Neural progenitor cell (in vitro differentiated cells): ENCODE measurements at regions not wholly inside any gene's neighbourhood (a gene's known extent, or its start where the extent isn't known, plus 50 kb on each side); places are given as distances from the start of the nearest gene placed in this dataset.
A peak's percentile ranks its signal among the peaks of the same experiment; 100 is the strongest.

ENCODE experiments used
- DNase-seq: peaks from one replicate; pipeline ENCODE4 v3.0.0-alpha.2; 2016; ENCODE audit warnings: low spot score
- H2AFZ ChIP-seq: fragments of 200-600 bp; sonication (generic); replicated peaks from 2 replicates; pipeline ENCODE4 v1.6.1; 2016; ENCODE audit warnings: antibody characterized with exemption
- H3F3A ChIP-seq: fragments of 200-600 bp; sonication (generic); 2 replicates; pipeline ENCODE4 v1.6.1; 2016; ENCODE audit warnings: antibody characterized with exemption, low read depth
- H3K27ac ChIP-seq: fragments of 200-600 bp; sonication (generic); 2 replicates; pipeline ENCODE4 v1.5.1; 2016; ENCODE audit warnings: mild to moderate bottlenecking
- H3K27me3 ChIP-seq: fragments of 200-600 bp; sonication (generic); 2 replicates; pipeline ENCODE4 v1.6.1; 2016; ENCODE audit warnings: mild to moderate bottlenecking, moderate library complexity
- H3K36me3 ChIP-seq: fragments of 200-600 bp; sonication (generic); 2 replicates; pipeline ENCODE4 v1.5.1; 2016
- H3K4me1 ChIP-seq: fragments of 200-600 bp; sonication (generic); 2 replicates; pipeline ENCODE4 v1.6.1; 2016; ENCODE audit warnings: mixed run types
- H3K4me2 ChIP-seq: fragments of 200-600 bp; sonication (generic); 2 replicates; pipeline ENCODE4 v1.6.1; 2016
- H3K4me3 ChIP-seq: fragments of 200-600 bp; sonication (generic); 2 replicates; pipeline ENCODE4 v1.5.1; 2016
- H3K79me2 ChIP-seq: fragments of 200-600 bp; sonication (generic); 2 replicates; pipeline ENCODE4 v1.6.1; 2016; ENCODE audit warnings: low read depth
- H3K9ac ChIP-seq: fragments of 200-600 bp; sonication (generic); 2 replicates; pipeline ENCODE4 v1.6.1; 2016
- H3K9me3 ChIP-seq: fragments of 200-600 bp; sonication (generic); 2 replicates; pipeline ENCODE4 v1.5.1; 2016; ENCODE audit warnings: low read depth
- H4K20me1 ChIP-seq: fragments of 200-600 bp; sonication (generic); 2 replicates; pipeline ENCODE4 v1.6.1; 2016; ENCODE audit warnings: low read depth
- H3K27ac Mint-ChIP-seq: 3 replicates; pipeline ENCODE4 v1.8.0; 2021; ENCODE audit warnings: mixed read lengths
- H3K27me3 Mint-ChIP-seq: 2 replicates; pipeline ENCODE4 v1.8.0; 2022; ENCODE audit warnings: low read depth, mild to moderate bottlenecking, inconsistent platforms, moderate library complexity, mixed read lengths; ENCODE audit not compliant: insufficient read depth
- H3K36me3 Mint-ChIP-seq: 3 replicates; pipeline ENCODE4 v1.8.0; 2021; ENCODE audit warnings: mixed read lengths
- H3K4me1 Mint-ChIP-seq: 3 replicates; pipeline ENCODE4 v1.8.0; 2021; ENCODE audit warnings: mixed read lengths
- H3K4me3 Mint-ChIP-seq: 3 replicates; pipeline ENCODE4 v1.8.0; 2021; ENCODE audit warnings: mild to moderate bottlenecking, moderate library complexity, mixed read lengths
- H3K9me3 Mint-ChIP-seq: 3 replicates; pipeline ENCODE4 v1.8.0; 2020; ENCODE audit warnings: mixed read lengths
- EZH2 ChIP-seq: fragments of 200-600 bp; sonication (generic); IDR thresholded peaks from 2 replicates; pipeline ENCODE4 v1.6.1; 2017; ENCODE audit warnings: antibody characterized with exemption, mild to moderate bottlenecking, moderate library complexity
- EZH2phosphoT487 ChIP-seq: fragments of 200-600 bp; sonication (generic); IDR thresholded peaks from 2 replicates; pipeline ENCODE4 v1.6.1; 2017; ENCODE audit warnings: antibody characterized with exemption
- TF ChIP-seq, protein P1 (sequence below): fragments of 200-600 bp; sonication (generic); IDR thresholded peaks from 2 replicates; pipeline ENCODE4 v1.5.1; 2017; ENCODE audit warnings: antibody characterized with exemption, mild to moderate bottlenecking

DNA sequence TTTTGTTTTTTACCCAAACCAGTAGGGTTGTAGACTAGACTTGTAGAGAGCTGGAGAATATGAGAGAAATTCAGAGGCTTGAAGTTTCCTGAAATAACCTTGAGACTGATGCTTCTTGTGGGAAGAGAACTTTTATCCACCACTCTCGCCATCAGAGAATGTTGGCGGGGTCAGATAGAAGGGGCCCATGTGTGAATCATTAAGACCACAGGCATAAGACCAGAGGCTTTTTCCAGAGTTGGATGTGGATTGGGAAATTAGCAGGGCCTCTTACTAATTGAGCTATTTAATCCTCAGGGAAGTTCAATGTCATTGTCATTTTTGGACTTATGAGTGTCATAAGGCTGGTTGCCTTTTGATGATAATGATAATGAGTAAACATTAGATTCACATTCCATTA lies 246.9 kb upstream of the THRB start:
- Mint-ChIP-seq H3K9me3 (no peaks in the 10 kb centered on the region), H3K27ac (peak overlapping the region; percentile 21), H3K27me3 (peaks cover 3% of the 10 kb centered on the region), H3K4me3 (no peak overlapping the region), H3K4me1 (peaks cover 20% of the 10 kb centered on the region), H3K36me3 (no peaks in the 10 kb centered on the region)
- DNase-seq: no peak
- H3K9me3 ChIP-seq: no peaks in the 10 kb centered on the region
- H3K27ac ChIP-seq: no peak overlapping the region
- H3K9ac ChIP-seq: no peak overlapping the region
- H3K4me2 ChIP-seq: no peak overlapping the region
- TF ChIP-seq, protein P1, sequence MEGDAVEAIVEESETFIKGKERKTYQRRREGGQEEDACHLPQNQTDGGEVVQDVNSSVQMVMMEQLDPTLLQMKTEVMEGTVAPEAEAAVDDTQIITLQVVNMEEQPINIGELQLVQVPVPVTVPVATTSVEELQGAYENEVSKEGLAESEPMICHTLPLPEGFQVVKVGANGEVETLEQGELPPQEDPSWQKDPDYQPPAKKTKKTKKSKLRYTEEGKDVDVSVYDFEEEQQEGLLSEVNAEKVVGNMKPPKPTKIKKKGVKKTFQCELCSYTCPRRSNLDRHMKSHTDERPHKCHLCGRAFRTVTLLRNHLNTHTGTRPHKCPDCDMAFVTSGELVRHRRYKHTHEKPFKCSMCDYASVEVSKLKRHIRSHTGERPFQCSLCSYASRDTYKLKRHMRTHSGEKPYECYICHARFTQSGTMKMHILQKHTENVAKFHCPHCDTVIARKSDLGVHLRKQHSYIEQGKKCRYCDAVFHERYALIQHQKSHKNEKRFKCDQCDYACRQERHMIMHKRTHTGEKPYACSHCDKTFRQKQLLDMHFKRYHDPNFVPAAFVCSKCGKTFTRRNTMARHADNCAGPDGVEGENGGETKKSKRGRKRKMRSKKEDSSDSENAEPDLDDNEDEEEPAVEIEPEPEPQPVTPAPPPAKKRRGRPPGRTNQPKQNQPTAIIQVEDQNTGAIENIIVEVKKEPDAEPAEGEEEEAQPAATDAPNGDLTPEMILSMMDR: no peak
- no peaks in the 10 kb centered on the region for H3F3A ChIP-seq
- peaks cover 7% of the 10 kb centered on the region for H3K4me1 ChIP-seq
- no peaks in the 10 kb centered on the region for H3K27me3 ChIP-seq
- H2AFZ ChIP-seq: no peak overlapping the region
- H4K20me1 ChIP-seq: no peaks in the 10 kb centered on the region
- H3K36me3 ChIP-seq: no peaks in the 10 kb centered on the region
- H3K4me3 ChIP-seq: no peak overlapping the region
- H3K79me2 ChIP-seq: no peaks in the 10 kb centered on the region

DNA sequence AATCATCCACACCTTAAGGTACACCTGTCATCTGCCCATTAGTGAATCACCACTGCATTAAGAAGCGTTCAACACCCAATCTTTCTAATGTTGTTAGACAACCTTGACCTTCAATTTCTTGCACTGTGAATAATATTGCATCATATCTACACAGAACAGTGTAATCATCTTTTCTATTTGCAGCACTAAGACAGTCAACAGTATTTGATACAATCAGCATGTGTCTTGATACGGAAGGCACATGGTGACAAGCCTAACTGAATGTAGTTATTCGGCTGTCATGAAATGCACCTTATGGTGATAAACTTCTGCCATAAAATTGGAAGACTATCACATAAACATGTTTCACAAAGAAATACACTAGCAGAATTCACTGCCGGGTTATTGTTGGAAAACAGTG lies 253.9 kb upstream of the THRB start:
- no peaks in the 10 kb centered on the region for H3K9me3 Mint-ChIP-seq
- H3K4me1 ChIP-seq: peaks cover 3% of the 10 kb centered on the region
- H3K9me3 ChIP-seq: no peaks in the 10 kb centered on the region
- H2AFZ ChIP-seq: no peak overlapping the region
- H3K4me3 Mint-ChIP-seq: no peak overlapping the region
- no peak overlapping the region for H3K27ac Mint-ChIP-seq
- no peaks in the 10 kb centered on the region for H3K36me3 ChIP-seq
- peaks cover 1% of the 10 kb centered on the region for H3K4me1 Mint-ChIP-seq
- no peaks in the 10 kb centered on the region for H3K27me3 ChIP-seq
- H3F3A ChIP-seq: no peaks in the 10 kb centered on the region
- H3K27ac ChIP-seq: no peak overlapping the region
- no peak overlapping the region for H3K4me2 ChIP-seq
- no peaks in the 10 kb centered on the region for H3K79me2 ChIP-seq
- H3K27me3 Mint-ChIP-seq: peaks cover 2% of the 10 kb centered on the region
- no peak overlapping the region for H3K9ac ChIP-seq
- DNase-seq: no peak
- H3K4me3 ChIP-seq: no peak overlapping the region
- H4K20me1 ChIP-seq: no peaks in the 10 kb centered on the region
- no peak for TF ChIP-seq EZH2phosphoT487
- TF ChIP-seq EZH2: no peak
- TF ChIP-seq, protein P1: no peak
- H3K36me3 Mint-ChIP-seq: no peaks in the 10 kb centered on the region

DNA sequence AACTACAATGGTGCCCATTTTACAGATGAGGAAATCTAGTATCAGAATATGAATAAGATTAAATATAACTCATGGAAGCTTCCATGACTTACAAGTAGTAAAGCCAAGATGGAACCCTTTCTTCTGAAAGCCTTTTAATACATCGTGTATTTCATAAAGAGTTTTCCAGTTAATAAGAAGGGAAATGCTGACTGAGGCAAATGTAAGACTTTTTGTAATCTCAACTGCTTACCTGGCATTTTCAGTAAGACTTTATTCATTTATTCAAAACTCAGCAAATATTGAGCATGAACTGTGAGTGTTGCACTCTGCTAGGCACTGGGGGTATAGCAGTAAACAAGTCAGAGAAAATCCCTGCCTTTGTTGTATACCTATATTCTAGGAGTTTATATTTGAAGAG lies 256.4 kb upstream of the THRB start:
- H3K36me3 Mint-ChIP-seq: no peaks in the 10 kb centered on the region
- peaks cover 10% of the 10 kb centered on the region for H3K4me1 Mint-ChIP-seq
- H2AFZ ChIP-seq: no peak overlapping the region
- no peaks in the 10 kb centered on the region for H4K20me1 ChIP-seq
- peaks cover 4% of the 10 kb centered on the region for H3K9me3 Mint-ChIP-seq
- no peak overlapping the region for H3K4me2 ChIP-seq
- DNase-seq: no peak
- H3K79me2 ChIP-seq: no peaks in the 10 kb centered on the region
- no peaks in the 10 kb centered on the region for H3K4me1 ChIP-seq
- peaks cover 2% of the 10 kb centered on the region for H3K27me3 Mint-ChIP-seq
- no peak overlapping the region for H3K4me3 Mint-ChIP-seq
- no peak overlapping the region for H3K27ac Mint-ChIP-seq
- H3F3A ChIP-seq: no peaks in the 10 kb centered on the region
- H3K9ac ChIP-seq: no peak overlapping the region
- H3K27ac ChIP-seq: no peak overlapping the region
- TF ChIP-seq, protein P1: no peak
- TF ChIP-seq EZH2 (no peak), EZH2phosphoT487 (no peak)
- H3K9me3 ChIP-seq: no peaks in the 10 kb centered on the region
- H3K27me3 ChIP-seq: no peaks in the 10 kb centered on the region
- H3K4me3 ChIP-seq: no peak overlapping the region
- H3K36me3 ChIP-seq: no peaks in the 10 kb centered on the region
